ENCODE measurements at regions not wholly inside any gene's neighbourhood (a gene's known extent, or its start where the extent isn't known, plus 50 kb on each side); places are given as distances from the start of the nearest gene placed in this dataset.
"Not testable (repeated sequence)": the region's sequence is repeated elsewhere in the genome, so short reads cannot be mapped to it uniquely, and the experiment has no call there.

- no peak for DNase-seq
Measured at GRCh38 chr2:51971136-51971535, 939.2 kb upstream of the NRXN1 start.

- DNase-seq: no peak
Measured at GRCh38 chr2:51969347-51969746, 937.4 kb upstream of the NRXN1 start.

GRCh38 chr2:51960841-51961335 is 929.0 kb upstream of the NRXN1 start:
- no peak for DNase-seq

GRCh38 chr2:51960281-51960680 is 928.3 kb upstream of the NRXN1 start:
- DNase-seq: no peak

GRCh38 chr2:51959696-51960095 is 927.8 kb upstream of the NRXN1 start:
- no peak for DNase-seq

GRCh38 chr2:51953931-51954330 is 922.0 kb upstream of the NRXN1 start:
- DNase-seq: no peak

GRCh38 chr2:51921076-51921475 is 889.1 kb upstream of the NRXN1 start:
- DNase-seq: no peak

GRCh38 chr2:51920509-51920908 is 888.6 kb upstream of the NRXN1 start:
- DNase-seq: no peak

GRCh38 chr2:51919395-51919794 is 887.5 kb upstream of the NRXN1 start:
- DNase-seq: no peak

- no peak for DNase-seq
Measured at GRCh38 chr2:51918113-51918512, 886.2 kb upstream of the NRXN1 start.

- no peak for DNase-seq
Measured at GRCh38 chr2:51903728-51904127, 871.8 kb upstream of the NRXN1 start.

GRCh38 chr2:51899643-51900042 is 867.7 kb upstream of the NRXN1 start:
- DNase-seq: no peak

- not testable (repeated sequence) for DNase-seq
Measured at GRCh38 chr2:51894584-51894983, 862.7 kb upstream of the NRXN1 start.

GRCh38 chr2:51888120-51888519 is 856.2 kb upstream of the NRXN1 start:
- no peak for DNase-seq

GRCh38 chr2:51881673-51882072 is 849.7 kb upstream of the NRXN1 start:
- DNase-seq: no peak

- DNase-seq: no peak
Measured at GRCh38 chr2:51880153-51880552, 848.2 kb upstream of the NRXN1 start.

- DNase-seq: no peak
Measured at GRCh38 chr2:51866361-51866760, 834.4 kb upstream of the NRXN1 start.

GRCh38 chr2:51859260-51859659 is 827.3 kb upstream of the NRXN1 start:
- DNase-seq: no peak

- no peak for DNase-seq
Measured at GRCh38 chr2:51855683-51856082, 823.8 kb upstream of the NRXN1 start.

GRCh38 chr2:51846796-51847195 is 814.9 kb upstream of the NRXN1 start:
- DNase-seq: no peak

GRCh38 chr2:51846018-51846417 is 814.1 kb upstream of the NRXN1 start:
- no peak for DNase-seq

- no peak for DNase-seq
Measured at GRCh38 chr2:51844596-51844995, 812.7 kb upstream of the NRXN1 start.

- DNase-seq: no peak
Measured at GRCh38 chr2:51829477-51829876, 797.5 kb upstream of the NRXN1 start.

GRCh38 chr2:51825823-51826222 is 793.9 kb upstream of the NRXN1 start:
- no peak for DNase-seq

- DNase-seq: peak; percentile 40
Measured at GRCh38 chr2:51813247-51813646, 781.3 kb upstream of the NRXN1 start.
